ENCODE measurements at regions not wholly inside any gene's neighbourhood (a gene's known extent, or its start where the extent isn't known, plus 50 kb on each side); places are given as distances from the start of the nearest gene placed in this dataset.
"Not testable (repeated sequence)": the region's sequence is repeated elsewhere in the genome, so short reads cannot be mapped to it uniquely, and the experiment has no call there.

DNA sequence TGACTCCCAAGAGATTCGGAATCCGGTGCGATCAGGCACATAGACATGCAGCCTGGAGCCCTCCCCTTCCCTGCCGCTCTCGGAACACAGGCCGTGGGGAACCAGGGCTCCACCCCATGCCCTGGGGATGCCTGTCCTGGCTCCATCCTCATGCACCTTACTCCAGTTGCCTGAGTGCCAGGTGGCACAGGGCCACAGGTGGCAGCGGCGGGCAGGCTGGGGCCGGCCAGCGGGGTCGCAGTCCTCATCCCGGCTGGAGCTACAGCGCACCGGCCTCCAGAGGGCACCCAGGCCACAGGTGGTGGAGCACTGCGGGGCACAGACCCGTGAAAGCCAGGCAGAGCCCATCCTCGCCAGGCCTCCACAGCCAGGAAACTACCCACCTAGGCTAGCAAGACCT, 119.9 kb upstream of the AKAP13 start:
- TF ChIP-seq, protein P1, sequence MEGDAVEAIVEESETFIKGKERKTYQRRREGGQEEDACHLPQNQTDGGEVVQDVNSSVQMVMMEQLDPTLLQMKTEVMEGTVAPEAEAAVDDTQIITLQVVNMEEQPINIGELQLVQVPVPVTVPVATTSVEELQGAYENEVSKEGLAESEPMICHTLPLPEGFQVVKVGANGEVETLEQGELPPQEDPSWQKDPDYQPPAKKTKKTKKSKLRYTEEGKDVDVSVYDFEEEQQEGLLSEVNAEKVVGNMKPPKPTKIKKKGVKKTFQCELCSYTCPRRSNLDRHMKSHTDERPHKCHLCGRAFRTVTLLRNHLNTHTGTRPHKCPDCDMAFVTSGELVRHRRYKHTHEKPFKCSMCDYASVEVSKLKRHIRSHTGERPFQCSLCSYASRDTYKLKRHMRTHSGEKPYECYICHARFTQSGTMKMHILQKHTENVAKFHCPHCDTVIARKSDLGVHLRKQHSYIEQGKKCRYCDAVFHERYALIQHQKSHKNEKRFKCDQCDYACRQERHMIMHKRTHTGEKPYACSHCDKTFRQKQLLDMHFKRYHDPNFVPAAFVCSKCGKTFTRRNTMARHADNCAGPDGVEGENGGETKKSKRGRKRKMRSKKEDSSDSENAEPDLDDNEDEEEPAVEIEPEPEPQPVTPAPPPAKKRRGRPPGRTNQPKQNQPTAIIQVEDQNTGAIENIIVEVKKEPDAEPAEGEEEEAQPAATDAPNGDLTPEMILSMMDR (conservative IDR thresholded peaks at IDR 0.05; ENCODE audit: low read depth, low read length) = not testable (repeated sequence)
- TF ChIP-seq EZH2phosphoT487 (IDR thresholded peaks at IDR 0.05; ENCODE audit: borderline replicate concordance, low read length) = not testable (repeated sequence)

Measured in PC-3 (cell line).